Nephron (organoid): ENCODE measurements at regions not wholly inside any gene's neighbourhood (a gene's known extent, or its start where the extent isn't known, plus 50 kb on each side); places are given as distances from the start of the nearest gene placed in this dataset.

Experiments used
- H3K27ac Mint-ChIP-seq, 3 experiments: 2 replicates each; pipeline ENCODE4 v1.8.0; 2020; ENCODE audit warnings: mixed read lengths in 3 of 3, mild to moderate bottlenecking in 2 of 3, moderate library complexity in 1 of 3
- H3K27me3 Mint-ChIP-seq: 2 replicates; pipeline ENCODE4 v1.8.0; 2021; ENCODE audit warnings: low read depth, mild to moderate bottlenecking, moderate library complexity, mixed read lengths
- H3K36me3 Mint-ChIP-seq: 2 replicates; pipeline ENCODE4 v1.8.0; 2020; ENCODE audit warnings: low read depth, mixed read lengths
- H3K4me1 Mint-ChIP-seq: 2 replicates; pipeline ENCODE4 v1.8.0; 2020; ENCODE audit warnings: mixed read lengths
- H3K4me3 Mint-ChIP-seq, 3 experiments: 2 replicates each; pipeline ENCODE4 v1.8.0; 2020; ENCODE audit warnings: mild to moderate bottlenecking in 3 of 3, mixed read lengths in 3 of 3, moderate library complexity in 2 of 3
- H3K9me3 Mint-ChIP-seq: 2 replicates; pipeline ENCODE4 v1.8.0; 2020; ENCODE audit warnings: mixed read lengths
- TF ChIP-seq, protein P1 (sequence below), 3 experiments: fragments of 200-600 bp; sonication (generic); IDR thresholded peaks; one replicate each; pipeline ENCODE4 v1.5.0; 2021; ENCODE audit warnings: antibody characterized with exemption in 3 of 3; ENCODE audit not compliant: unreplicated experiment in 3 of 3

- Mint-ChIP-seq H3K9me3 (no peaks in the 10 kb centered on the region), H3K27ac (peak overlapping the region in 2 of 3 experiments; percentile 70 to 98), H3K4me1 (peaks cover 32% of the 10 kb centered on the region), H3K36me3 (no peaks in the 10 kb centered on the region), H3K4me3 (no peak overlapping the region), H3K27me3 (peaks cover 48% of the 10 kb centered on the region)
- TF ChIP-seq, protein P1, sequence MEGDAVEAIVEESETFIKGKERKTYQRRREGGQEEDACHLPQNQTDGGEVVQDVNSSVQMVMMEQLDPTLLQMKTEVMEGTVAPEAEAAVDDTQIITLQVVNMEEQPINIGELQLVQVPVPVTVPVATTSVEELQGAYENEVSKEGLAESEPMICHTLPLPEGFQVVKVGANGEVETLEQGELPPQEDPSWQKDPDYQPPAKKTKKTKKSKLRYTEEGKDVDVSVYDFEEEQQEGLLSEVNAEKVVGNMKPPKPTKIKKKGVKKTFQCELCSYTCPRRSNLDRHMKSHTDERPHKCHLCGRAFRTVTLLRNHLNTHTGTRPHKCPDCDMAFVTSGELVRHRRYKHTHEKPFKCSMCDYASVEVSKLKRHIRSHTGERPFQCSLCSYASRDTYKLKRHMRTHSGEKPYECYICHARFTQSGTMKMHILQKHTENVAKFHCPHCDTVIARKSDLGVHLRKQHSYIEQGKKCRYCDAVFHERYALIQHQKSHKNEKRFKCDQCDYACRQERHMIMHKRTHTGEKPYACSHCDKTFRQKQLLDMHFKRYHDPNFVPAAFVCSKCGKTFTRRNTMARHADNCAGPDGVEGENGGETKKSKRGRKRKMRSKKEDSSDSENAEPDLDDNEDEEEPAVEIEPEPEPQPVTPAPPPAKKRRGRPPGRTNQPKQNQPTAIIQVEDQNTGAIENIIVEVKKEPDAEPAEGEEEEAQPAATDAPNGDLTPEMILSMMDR (IDR thresholded peaks at IDR 0.05; ENCODE audit: unreplicated experiment in 3 of 3): no peak
Observed at GRCh38 chr18:78296166-78296565, 683.5 kb upstream of the SALL3 start.

- Mint-ChIP-seq H3K27ac (no peak overlapping the region), H3K4me3 (no peak overlapping the region), H3K36me3 (no peaks in the 10 kb centered on the region), H3K27me3 (peaks cover 51% of the 10 kb centered on the region), H3K4me1 (peaks cover 35% of the 10 kb centered on the region), H3K9me3 (no peaks in the 10 kb centered on the region)
- TF ChIP-seq, protein P1 (IDR thresholded peaks at IDR 0.05; ENCODE audit: unreplicated experiment in 3 of 3): no peak
Observed at GRCh38 chr18:78297048-78297447, 682.6 kb upstream of the SALL3 start.

- peak overlapping the region in 2 of 3 experiments; percentile 47 to 50 for H3K4me3 Mint-ChIP-seq
- peak overlapping the region; percentile 34 to 76 (median 73) for H3K27ac Mint-ChIP-seq
- TF ChIP-seq, protein P1 (IDR thresholded peaks at IDR 0.05; ENCODE audit: unreplicated experiment in 3 of 3): no peak
- H3K27me3 Mint-ChIP-seq: peaks cover 44% of the 10 kb centered on the region
- H3K4me1 Mint-ChIP-seq: peaks cover 57% of the 10 kb centered on the region
- H3K36me3 Mint-ChIP-seq: no peaks in the 10 kb centered on the region
- H3K9me3 Mint-ChIP-seq: no peaks in the 10 kb centered on the region
Observed at GRCh38 chr18:78303519-78304191, 676.0 kb upstream of the SALL3 start.

GRCh38 chr18:78304192-78305164 lies 675.1 kb upstream of the SALL3 start:
- Mint-ChIP-seq H3K36me3 (no peaks in the 10 kb centered on the region), H3K27me3 (peaks cover 47% of the 10 kb centered on the region), H3K4me1 (peaks cover 60% of the 10 kb centered on the region), H3K4me3 (peak overlapping the region; percentile 14 to 50 (median 47)), H3K27ac (peak overlapping the region; percentile 34 to 76 (median 73)), H3K9me3 (no peaks in the 10 kb centered on the region)
- TF ChIP-seq, protein P1 (IDR thresholded peaks at IDR 0.05; ENCODE audit: unreplicated experiment in 3 of 3): no peak

- H3K27me3 Mint-ChIP-seq: peaks cover 42% of the 10 kb centered on the region
- H3K36me3 Mint-ChIP-seq: no peaks in the 10 kb centered on the region
- TF ChIP-seq, protein P1 (IDR thresholded peaks at IDR 0.05; ENCODE audit: unreplicated experiment in 3 of 3): no peak
- peak overlapping the region in 1 of 3 experiments; percentile 2 for H3K27ac Mint-ChIP-seq
- H3K4me1 Mint-ChIP-seq: peaks cover 55% of the 10 kb centered on the region
- H3K9me3 Mint-ChIP-seq: no peaks in the 10 kb centered on the region
- H3K4me3 Mint-ChIP-seq: no peak overlapping the region
Observed at GRCh38 chr18:78305789-78306188, 673.8 kb upstream of the SALL3 start.
